Endothelial cell of umbilical vein (primary cell): ENCODE measurements at regions not wholly inside any gene's neighbourhood (a gene's known extent, or its start where the extent isn't known, plus 50 kb on each side); places are given as distances from the start of the nearest gene placed in this dataset.

Experiments used
- BruUV-seq: library from RNA; stranded (reverse); fragments of 400-500 nt; replicated peaks from 2 replicates; lab custom pipeline; 2021; lab: Mats Ljungman, UMichigan
- CTCF ChIA-PET: fragments of 300-600, 350-600 bp; sonication (Branson Sonifier 250); formaldehyde crosslinking; loops from one replicate; lab custom pipeline; 2021; ENCODE audit warnings: antibody characterized with exemption, inconsistent platforms; lab: Charles Lee
- POLR2A ChIA-PET: fragments of 300-600, 350-600 bp; sonication (Branson Sonifier 250); formaldehyde crosslinking; loops from one replicate; lab custom pipeline; 2021; ENCODE audit warnings: antibody characterized with exemption, inconsistent platforms; lab: Charles Lee
- DNase-seq: peaks from one replicate; pipeline ENCODE4 v3.0.0-alpha.2; 2011; ENCODE audit warnings: low read depth, low spot score
- FAIRE-seq: peaks from 2 replicates; lab custom pipeline; 2011; peaks lifted over from hg19 to GRCh38; lab: Jason Lieb, UNC
- H2AFZ ChIP-seq: 2 replicates; pipeline ENCODE4 v1.6.0; 2012; ENCODE audit warnings: low read depth, low read length, control low read depth, inconsistent platforms
- H3K27ac ChIP-seq: 2 replicates; pipeline ENCODE4 v1.5.1; 2011; ENCODE audit warnings: low read depth, mild to moderate bottlenecking, control low read depth, low read length, moderate library complexity; ENCODE audit not compliant: insufficient read depth
- H3K27me3 ChIP-seq, 2 experiments: 2 replicates each; pipeline versions ENCODE4 v1.6.0 to v1.6.1; 2011; ENCODE audit warnings: low read length in 2 of 2, mixed read lengths in 1 of 2; ENCODE audit not compliant: control insufficient read depth in 2 of 2, insufficient read depth in 2 of 2
- H3K36me3 ChIP-seq, 2 experiments: 2 replicates in 1 of 2; 3 replicates in 1 of 2; pipeline ENCODE4 v1.5.1; 2011; ENCODE audit warnings: low read length in 2 of 2, mild to moderate bottlenecking in 1 of 2, moderate library complexity in 1 of 2; ENCODE audit not compliant: control insufficient read depth in 2 of 2, insufficient read depth in 2 of 2; ENCODE audit errors: extremely low read depth in 1 of 2
- H3K4me1 ChIP-seq: 3 replicates; pipeline ENCODE4 v1.5.1; 2011; ENCODE audit warnings: mild to moderate bottlenecking, low read length; ENCODE audit not compliant: control insufficient read depth, insufficient read depth; ENCODE audit errors: extremely low read depth
- H3K4me2 ChIP-seq: 2 replicates; pipeline ENCODE4 v1.6.1; 2011; ENCODE audit warnings: low read length, control low read depth, mixed read lengths; ENCODE audit not compliant: insufficient read depth
- H3K4me3 ChIP-seq, 3 experiments: fragments of 200-600 bp in 1 of 3; sonication (generic), shearing (Covaris generic) in 1 of 3; replicated peaks in 1 of 3; 2 replicates each; pipeline ENCODE4 v1.5.1; 2011 to 2016; ENCODE audit warnings: control low read depth in 3 of 3, low read length in 3 of 3, mild to moderate bottlenecking in 2 of 3, inconsistent platforms in 1 of 3, low read depth in 1 of 3, moderate library complexity in 1 of 3; ENCODE audit not compliant: insufficient read depth in 1 of 3
- H3K79me2 ChIP-seq: 2 replicates; pipeline ENCODE4 v1.6.0; 2012; ENCODE audit warnings: low read length, inconsistent platforms; ENCODE audit not compliant: control insufficient read depth, insufficient read depth
- H3K9ac ChIP-seq: replicated peaks from 2 replicates; pipeline ENCODE3; 2011; ENCODE audit warnings: low read length, control low read depth; ENCODE audit not compliant: insufficient read depth; ENCODE audit errors: extremely low read depth
- H3K9me1 ChIP-seq: replicated peaks from 3 replicates; pipeline ENCODE4 v1.6.0; 2011; ENCODE audit warnings: mild to moderate bottlenecking, low read length; ENCODE audit not compliant: control insufficient read depth, insufficient read depth; ENCODE audit errors: extremely low read depth
- H3K9me3 ChIP-seq: replicated peaks from 2 replicates; pipeline ENCODE4 v1.5.1; 2012; ENCODE audit warnings: low read length, inconsistent platforms; ENCODE audit not compliant: control insufficient read depth, insufficient read depth
- H4K20me1 ChIP-seq: replicated peaks from 2 replicates; pipeline ENCODE3; 2011; ENCODE audit warnings: mild to moderate bottlenecking, low read length; ENCODE audit not compliant: control insufficient read depth, insufficient read depth; ENCODE audit errors: extremely low read depth
- EZH2 ChIP-seq: IDR thresholded peaks from 2 replicates; pipeline ENCODE4 v1.6.1; 2012; ENCODE audit warnings: borderline replicate concordance, low read depth, mild to moderate bottlenecking, moderate library complexity, low read length, inconsistent platforms; ENCODE audit not compliant: severe bottlenecking
- FOS ChIP-seq: IDR thresholded peaks from 2 replicates; pipeline ENCODE4 v1.6.1; 2011; ENCODE audit warnings: mild to moderate bottlenecking, low read length, moderate library complexity, borderline replicate concordance; ENCODE audit not compliant: insufficient read depth
- GATA2 ChIP-seq: IDR thresholded peaks from 2 replicates; pipeline ENCODE4 v1.7.0; 2011; ENCODE audit warnings: low read depth, mild to moderate bottlenecking, moderate library complexity, mixed read lengths, low read length; ENCODE audit not compliant: insufficient read length, insufficient read depth
- JUN ChIP-seq: IDR thresholded peaks from 2 replicates; pipeline ENCODE4 v1.6.1; 2011; ENCODE audit warnings: borderline replicate concordance, low read depth; ENCODE audit not compliant: insufficient read length, insufficient read depth
- MYC ChIP-seq: IDR thresholded peaks from one replicate; pipeline ENCODE4 v1.6.1; 2011; ENCODE audit warnings: mild to moderate bottlenecking, low read depth, low read length
- POLR2A ChIP-seq: IDR thresholded peaks from 2 replicates; pipeline ENCODE4 v1.6.1; 2012; ENCODE audit warnings: low read depth, mild to moderate bottlenecking, control low read depth, low read length
- POLR2AphosphoS5 ChIP-seq: IDR thresholded peaks from 2 replicates; pipeline ENCODE4 v1.6.1; 2012; ENCODE audit warnings: low read depth, mild to moderate bottlenecking, control low read depth, low read length, moderate library complexity; ENCODE audit not compliant: insufficient read depth
- dilution Hi-C: fragments of 300-500 bp; cut with MboI; formaldehyde crosslinking; loops from one replicate; pipeline ENCODE4 v1.15.0; 2019; ENCODE audit warnings: low sequenced_read_pairs; ENCODE audit not compliant: extremely low pct_ligation_motif_present
- intact Hi-C: fragments of 100-400 bp; cut with micrococcal nuclease; formaldehyde crosslinking; loops from one replicate; pipeline ENCODE4 v1.10.0; 2022
- TF ChIP-seq, protein P1 (sequence below): IDR thresholded peaks from 2 replicates; pipeline ENCODE4 v1.6.1; 2011; ENCODE audit not compliant: insufficient read depth, insufficient read length
- TF ChIP-seq, protein P2 (sequence below), 2 donors: IDR thresholded peaks; 1 replicate in 1 of 2; 2 replicates in 1 of 2; pipeline ENCODE4 v1.5.1; 2011; ENCODE audit warnings: low read length in 2 of 2, mild to moderate bottlenecking in 2 of 2, moderate library complexity in 2 of 2, control low read depth in 1 of 2, inconsistent platforms in 1 of 2, low read depth in 1 of 2; ENCODE audit not compliant: insufficient read depth in 1 of 2; ENCODE audit errors: extremely low read depth in 1 of 2

DNA sequence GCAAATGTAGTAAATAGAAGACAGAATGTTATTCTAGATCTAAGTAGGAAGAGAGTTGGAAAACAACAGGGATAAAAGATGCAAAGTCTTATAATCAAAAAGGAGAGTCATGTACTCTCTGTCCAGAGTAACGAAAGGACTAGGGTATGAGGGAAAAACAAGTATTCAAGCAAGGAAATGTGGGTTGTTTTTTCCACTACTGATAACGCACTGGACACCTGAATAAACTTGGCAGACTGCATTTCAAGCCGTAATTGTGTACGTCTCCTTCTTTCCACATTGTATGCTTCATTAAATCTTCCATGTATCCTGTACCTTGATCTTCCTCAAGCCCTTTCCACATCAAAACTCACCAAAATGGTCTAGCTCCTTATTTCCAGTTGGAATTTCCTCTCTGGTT lies 420.6 kb downstream of the ZEB2 start:
- peaks cover 14% of the 10 kb centered on the region for H3K4me1 ChIP-seq
- TF ChIP-seq MYC (no peak), FOS (no peak), GATA2 (no peak)
- TF ChIP-seq, protein P1, sequence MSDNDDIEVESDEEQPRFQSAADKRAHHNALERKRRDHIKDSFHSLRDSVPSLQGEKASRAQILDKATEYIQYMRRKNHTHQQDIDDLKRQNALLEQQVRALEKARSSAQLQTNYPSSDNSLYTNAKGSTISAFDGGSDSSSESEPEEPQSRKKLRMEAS = no peak
- H3K27ac ChIP-seq = no peak overlapping the region
- no peaks in the 10 kb centered on the region for H3K27me3 ChIP-seq
- no TSS peak for BruUV-seq
- H4K20me1 ChIP-seq = no peaks in the 10 kb centered on the region
- dilution Hi-C loops (no loop called here), intact Hi-C loops (loop anchor here (10.0 kb wide), 1 partner anchor 415 kb away; no protein-coding TSS in a partner anchor)
- DNase-seq = peak; percentile 88
- H3K79me2 ChIP-seq = no peaks in the 10 kb centered on the region
- no peaks in the 10 kb centered on the region for H3K9me3 ChIP-seq
- no peaks in the 10 kb centered on the region for H3K9me1 ChIP-seq
- H2AFZ ChIP-seq = no peak overlapping the region
- ChIA-PET POLR2A (no interaction called here), CTCF (interaction anchor here (0.7 to 1.7 kb wide), 8 partner anchors 9 to 1653 kb away, joined by 3 to 6 read pairs (median 3); no protein-coding TSS in a partner anchor)
- H3K9ac ChIP-seq = no peak overlapping the region
- no peak overlapping the region for H3K4me2 ChIP-seq
- H3K36me3 ChIP-seq = no peaks in the 10 kb centered on the region
- H3K4me3 ChIP-seq = no peak overlapping the region
- FAIRE-seq = no peak

DNA sequence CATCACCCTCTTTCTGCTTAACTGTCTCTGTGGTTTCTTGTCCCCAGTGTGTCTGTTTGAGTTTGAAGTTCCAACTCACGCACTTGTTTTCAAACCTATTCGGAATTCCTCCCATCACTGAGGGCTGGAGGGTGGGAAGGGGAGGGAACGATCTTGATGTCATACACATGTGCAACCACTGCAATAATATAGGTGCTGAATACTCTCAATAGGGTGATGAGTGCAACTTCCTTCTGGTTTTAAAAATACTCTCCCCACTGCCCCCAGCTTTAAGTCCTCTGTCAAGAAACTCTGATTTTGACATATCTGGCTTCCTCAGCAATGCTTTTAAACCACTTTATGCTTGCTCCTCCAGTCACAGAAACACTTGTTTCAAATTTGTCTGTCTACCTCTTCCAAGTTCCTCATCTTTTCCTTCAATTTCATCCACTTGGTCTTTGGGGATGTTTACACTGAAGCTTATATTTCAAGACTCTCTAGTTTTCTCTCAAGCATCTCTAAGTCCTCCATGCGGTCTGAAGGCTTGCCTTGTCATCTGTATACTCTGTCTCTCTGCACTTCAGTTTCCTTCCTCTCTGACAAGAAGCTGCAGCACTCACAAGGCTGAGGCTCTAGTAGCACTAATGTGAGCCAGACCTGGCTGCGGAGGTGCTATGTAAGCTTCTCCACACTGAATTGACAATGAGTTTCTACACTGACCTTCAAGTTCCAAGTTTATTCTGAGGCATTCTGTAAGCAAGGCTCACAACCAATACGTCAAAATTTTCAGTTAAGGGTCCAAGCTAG lies 422.3 kb downstream of the ZEB2 start:
- TF ChIP-seq MYC (no peak), FOS (no peak), GATA2 (no peak), JUN (no peak), POLR2AphosphoS5 (no peak), EZH2 (no peak), POLR2A (no peak)
- TF ChIP-seq, protein P2, sequence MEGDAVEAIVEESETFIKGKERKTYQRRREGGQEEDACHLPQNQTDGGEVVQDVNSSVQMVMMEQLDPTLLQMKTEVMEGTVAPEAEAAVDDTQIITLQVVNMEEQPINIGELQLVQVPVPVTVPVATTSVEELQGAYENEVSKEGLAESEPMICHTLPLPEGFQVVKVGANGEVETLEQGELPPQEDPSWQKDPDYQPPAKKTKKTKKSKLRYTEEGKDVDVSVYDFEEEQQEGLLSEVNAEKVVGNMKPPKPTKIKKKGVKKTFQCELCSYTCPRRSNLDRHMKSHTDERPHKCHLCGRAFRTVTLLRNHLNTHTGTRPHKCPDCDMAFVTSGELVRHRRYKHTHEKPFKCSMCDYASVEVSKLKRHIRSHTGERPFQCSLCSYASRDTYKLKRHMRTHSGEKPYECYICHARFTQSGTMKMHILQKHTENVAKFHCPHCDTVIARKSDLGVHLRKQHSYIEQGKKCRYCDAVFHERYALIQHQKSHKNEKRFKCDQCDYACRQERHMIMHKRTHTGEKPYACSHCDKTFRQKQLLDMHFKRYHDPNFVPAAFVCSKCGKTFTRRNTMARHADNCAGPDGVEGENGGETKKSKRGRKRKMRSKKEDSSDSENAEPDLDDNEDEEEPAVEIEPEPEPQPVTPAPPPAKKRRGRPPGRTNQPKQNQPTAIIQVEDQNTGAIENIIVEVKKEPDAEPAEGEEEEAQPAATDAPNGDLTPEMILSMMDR (IDR thresholded peaks at IDR 0.05; ENCODE audit: extremely low read depth in 1 of 2, insufficient read depth in 1 of 2, low read depth in 1 of 2, low read length in 2 of 2) = no peak
- TF ChIP-seq, protein P1 = no peak
- Histone ChIP-seq H3K9ac (no peak overlapping the region), H3K27me3 (no peaks in the 10 kb centered on the region), H3K4me2 (no peak overlapping the region), H3K36me3 (no peaks in the 10 kb centered on the region), H4K20me1 (no peaks in the 10 kb centered on the region), H3K27ac (no peak overlapping the region), H2AFZ (no peak overlapping the region), H3K9me1 (no peaks in the 10 kb centered on the region), H3K79me2 (no peaks in the 10 kb centered on the region), H3K4me3 (no peak overlapping the region), H3K9me3 (no peaks in the 10 kb centered on the region), H3K4me1 (peaks cover 14% of the 10 kb centered on the region)
- no TSS peak for BruUV-seq
- DNase-seq (no peak), FAIRE-seq (no peak)
- dilution Hi-C loops = no loop called here
- intact Hi-C loops = loop anchor here (10.0 kb wide), 1 partner anchor 417 kb away; no protein-coding TSS in a partner anchor
- ChIA-PET CTCF (no interaction called here), POLR2A (no interaction called here)
